RPMI8226 (cell line): ENCODE measurements at regions not wholly inside any gene's neighbourhood (a gene's known extent, or its start where the extent isn't known, plus 50 kb on each side); places are given as distances from the start of the nearest gene placed in this dataset.
"Not testable (repeated sequence)": the region's sequence is repeated elsewhere in the genome, so short reads cannot be mapped to it uniquely, and the experiment has no call there.

Experiments used
- DNase-seq: peaks from one replicate; pipeline ENCODE4 v3.0.0-alpha.2; 2015

DNA sequence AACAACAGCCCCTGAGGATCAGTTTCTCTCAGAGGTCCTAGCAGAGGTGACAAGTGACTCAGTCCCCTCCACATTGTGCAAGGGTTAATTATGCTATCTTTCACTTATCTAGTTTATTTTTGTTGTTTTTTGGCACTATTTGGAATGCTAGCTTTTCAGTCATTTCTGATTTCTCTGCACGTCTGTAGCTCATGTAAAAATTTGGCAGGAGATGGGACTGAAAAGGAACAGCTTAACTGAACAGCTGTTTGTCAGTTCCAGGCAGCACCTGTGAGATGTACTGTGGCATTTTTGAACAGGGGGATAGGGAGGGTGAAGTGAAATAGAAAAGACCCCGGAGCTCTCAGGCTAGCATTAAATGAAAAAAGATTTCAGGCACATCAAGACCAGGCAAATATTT, 313.5 kb downstream of the SUCLA2 start:
- no peak for DNase-seq

DNA sequence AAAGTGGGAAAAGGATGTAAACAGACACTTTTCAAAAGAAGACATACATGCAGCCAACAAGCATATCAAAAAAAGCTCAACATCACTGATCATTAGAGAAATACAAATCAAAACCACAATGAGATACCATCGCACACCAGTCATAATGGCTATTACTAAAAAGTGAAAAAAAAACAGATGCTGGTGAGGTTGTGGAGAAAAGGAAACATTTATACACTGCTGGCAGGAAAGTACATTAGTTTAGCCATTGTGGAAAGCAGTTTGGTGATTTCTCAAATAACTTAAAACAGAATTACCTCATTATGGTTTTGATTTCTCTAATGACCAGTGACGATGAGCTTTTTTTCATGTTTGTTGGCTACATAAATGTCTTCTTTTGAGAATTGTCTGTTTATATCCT, 315.9 kb downstream of the SUCLA2 start:
- DNase-seq: not testable (repeated sequence)

DNA sequence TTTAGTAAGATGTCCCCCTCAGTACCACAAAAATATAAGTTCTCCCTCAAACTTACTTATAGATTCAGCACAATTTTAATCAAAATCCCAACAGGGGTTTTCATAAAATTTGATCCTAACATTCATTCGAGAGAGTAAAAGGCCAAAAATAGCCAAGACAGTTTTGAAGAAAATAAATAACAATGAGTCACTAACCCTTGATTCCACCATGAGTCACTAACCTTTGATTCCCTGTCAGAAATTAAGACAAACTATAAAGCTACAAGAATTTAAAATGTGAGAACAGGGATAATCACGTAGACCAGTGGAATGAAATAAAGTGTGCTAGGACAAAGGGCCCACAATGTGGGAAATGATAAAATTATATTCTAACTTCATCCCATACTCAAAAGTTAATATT, 320.3 kb downstream of the SUCLA2 start:
- DNase-seq: no peak

DNA sequence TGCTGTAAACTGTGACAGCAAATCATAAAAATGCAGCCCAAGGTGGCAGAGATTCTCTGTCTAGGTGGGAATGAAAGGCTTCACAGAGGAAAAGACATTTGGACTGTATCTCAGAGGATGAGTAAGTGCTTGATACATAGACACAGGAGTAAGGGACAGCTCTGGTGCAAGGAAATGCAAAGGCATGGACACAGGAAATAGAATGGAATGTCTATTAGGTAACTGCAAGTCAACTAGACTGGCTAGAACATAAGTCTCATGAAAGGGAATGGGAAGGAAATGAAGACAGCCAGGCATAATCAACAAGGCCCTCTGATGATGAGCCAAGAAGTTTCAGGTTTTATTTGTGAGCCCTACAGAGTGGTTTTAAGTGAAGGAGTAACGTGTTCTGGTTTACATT, 321.7 kb downstream of the SUCLA2 start:
- no peak for DNase-seq

DNA sequence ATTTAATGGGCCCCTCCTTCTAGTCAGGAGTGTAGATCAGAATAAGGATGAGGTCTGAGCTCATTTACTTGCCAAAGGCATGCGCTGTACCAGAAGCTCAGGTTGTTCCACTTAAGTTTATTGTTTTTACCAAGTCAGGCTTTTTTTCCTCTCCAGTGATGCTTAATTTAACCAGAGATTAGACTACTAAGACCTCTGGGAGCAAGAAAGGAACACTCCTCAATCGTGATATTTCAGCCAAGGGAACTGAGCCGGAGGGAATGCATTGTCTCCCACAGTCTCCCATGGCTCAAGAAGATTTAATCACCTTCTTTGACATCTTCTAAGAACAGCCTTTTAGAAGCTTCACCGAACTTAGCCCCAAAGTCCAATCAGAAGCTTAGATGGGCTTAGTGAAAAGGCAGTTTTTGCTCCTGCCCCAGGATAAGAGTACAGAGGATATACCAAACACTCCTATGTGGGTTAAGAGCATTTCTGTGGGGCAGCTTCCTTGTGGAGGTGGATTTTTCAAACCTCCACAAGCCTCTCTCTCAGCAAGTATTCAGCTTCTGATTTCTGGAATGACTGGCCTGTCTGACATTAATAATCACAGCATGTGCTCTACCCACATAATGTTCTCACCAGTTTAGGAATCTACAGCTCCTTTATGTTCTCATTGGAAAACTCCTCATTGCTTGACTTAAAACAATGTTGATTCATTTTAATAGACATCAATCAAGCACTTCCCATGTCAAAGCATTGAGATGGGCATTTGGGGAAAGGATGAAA, 322.7 kb downstream of the SUCLA2 start:
- no peak for DNase-seq

DNA sequence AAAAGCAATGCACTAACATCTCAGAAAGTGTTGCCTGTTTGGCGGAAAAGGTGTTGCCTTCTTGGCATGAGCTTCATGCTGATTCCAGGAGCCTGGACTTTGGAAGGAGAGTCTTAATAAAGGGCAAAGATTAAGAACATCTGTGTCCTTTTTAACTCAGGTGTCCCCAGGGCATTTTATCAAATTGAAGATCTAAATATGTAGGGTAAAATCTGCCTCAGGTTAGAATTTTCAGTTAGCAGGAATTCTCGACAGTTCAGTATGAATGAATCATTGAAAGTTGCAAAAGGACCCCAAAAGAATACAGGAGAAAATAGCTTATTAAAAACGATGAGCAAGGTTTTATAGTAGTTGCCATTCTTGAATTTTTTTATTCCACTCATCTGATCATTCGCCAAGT, 325.2 kb downstream of the SUCLA2 start:
- no peak for DNase-seq

DNA sequence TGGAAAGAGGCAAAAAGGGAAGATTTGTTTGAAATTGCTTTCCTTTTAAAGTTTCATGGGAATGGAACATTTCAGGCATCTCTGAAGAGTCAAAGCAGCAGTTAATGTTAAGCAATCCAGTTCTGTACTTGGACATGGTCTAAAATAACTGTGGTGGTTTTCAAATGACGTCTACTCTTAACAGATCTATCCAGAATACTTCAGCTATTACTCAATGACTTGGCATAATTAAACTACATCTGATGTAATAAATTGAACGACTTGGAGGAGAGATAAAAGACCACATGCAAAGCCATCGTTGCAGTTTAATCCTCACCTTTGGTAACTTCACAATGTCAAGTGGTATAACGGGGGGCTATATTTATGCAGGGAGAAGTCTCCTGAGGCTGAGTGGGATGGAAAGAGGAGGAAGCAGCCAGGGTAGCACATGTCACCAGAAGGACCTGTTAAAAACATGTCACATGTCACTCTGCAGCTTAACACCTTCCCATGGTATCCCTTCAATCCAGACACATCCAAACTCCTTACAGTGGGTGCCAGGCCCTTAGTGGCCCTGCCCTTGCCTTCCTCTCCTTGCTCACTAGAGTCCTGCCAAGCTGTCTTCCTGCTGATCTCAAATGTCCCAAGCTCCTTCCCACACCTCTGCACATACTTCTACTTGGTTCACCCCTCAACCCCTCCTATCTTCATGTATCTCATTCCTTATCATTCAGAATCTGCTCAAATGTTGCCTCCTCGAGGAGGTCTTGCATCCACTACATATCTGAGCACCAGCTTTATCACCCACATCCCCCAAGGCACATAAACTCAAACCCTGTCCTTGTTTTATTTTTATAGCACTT, 327.8 kb downstream of the SUCLA2 start:
- no peak for DNase-seq

DNA sequence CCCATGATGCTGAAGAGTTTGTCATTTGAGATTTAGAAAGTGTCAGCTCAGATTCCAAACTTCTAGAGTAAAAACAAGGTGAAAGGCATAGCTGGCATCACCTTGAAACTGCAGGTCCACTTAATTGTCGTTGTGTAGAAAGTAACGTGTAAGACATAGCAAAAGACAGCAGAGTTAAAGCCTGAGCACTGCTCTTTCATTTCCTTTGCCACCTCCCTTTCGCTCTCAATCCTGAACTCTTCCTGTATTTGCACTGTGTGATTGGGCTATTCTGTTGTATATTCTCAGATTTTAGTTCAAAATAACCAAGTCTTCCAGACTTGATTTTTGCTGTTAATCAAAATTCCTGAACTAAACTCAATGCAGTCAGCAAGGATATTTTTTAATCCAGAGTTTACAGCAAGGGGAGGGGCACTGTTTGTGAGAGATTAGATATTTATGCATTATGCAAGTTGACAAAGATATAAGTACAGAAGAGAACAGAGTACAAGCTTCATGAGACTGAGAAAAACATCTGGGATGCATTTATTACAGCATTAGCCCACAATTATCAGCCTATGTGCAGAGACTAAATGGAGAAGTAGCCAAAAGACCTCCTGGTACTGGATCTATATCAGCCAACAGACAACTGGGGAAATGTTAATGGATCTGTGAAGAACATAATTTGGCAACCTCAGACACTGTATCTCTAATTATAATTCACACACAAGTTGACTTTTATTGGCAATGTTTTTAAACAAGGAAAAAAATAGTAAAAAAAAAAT, 328.6 kb downstream of the SUCLA2 start:
- DNase-seq: no peak

DNA sequence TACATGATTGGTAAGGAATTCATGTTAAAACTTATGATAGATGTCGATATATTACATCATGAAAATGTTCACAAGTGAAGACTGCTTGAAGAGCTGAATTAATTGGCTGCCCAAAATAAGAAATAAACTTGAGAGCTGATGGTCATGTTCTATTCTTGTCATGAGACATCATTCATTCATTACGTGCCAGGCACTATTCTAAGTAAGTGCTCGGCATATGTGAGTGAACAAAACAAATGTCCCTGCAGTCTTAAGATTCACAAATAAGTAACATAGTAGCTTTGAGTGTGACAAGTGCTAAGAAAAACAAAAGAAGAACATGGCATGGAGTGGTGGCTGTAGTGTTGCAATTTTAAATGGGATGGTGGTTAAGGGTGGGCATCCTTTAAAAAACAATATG, 329.3 kb downstream of the SUCLA2 start:
- DNase-seq: no peak

DNA sequence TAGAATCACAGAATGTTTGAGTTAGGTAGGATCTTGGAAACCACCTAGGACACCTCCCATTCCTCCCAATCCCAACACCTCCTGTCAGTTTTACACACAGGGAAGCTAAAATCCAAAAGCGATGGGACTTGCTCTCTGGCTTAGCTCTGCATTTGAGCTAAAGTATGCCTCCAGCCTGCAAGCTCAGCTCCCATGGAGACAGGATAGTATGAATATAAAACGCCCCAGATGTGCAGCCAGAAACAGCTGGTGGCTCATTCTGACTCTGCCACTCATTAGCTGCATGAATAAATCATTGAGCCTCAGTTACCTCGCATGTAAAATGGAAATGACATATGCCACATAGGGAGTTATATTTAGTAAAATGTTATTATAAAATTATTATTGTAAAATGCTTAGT, 336.0 kb downstream of the SUCLA2 start:
- DNase-seq: no peak

DNA sequence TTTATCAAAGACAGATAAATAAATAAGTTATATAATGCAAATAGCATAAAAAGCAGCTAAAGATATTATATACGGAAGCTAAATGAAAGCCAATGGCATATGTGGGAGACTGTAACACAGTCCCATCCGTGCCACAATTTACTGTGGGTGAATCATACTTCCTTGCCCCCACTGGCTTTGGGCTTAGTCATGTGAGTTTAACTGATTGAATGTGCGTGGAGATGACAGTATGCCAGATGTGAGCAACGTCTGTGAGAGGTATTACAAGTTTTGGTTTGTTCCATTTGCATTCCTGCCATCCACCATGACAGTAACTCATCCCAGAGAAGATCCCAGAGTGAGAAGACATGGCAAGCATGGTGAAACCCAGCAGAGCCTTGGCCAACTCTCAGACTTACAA, 340.0 kb downstream of the SUCLA2 start:
- DNase-seq: no peak

DNA sequence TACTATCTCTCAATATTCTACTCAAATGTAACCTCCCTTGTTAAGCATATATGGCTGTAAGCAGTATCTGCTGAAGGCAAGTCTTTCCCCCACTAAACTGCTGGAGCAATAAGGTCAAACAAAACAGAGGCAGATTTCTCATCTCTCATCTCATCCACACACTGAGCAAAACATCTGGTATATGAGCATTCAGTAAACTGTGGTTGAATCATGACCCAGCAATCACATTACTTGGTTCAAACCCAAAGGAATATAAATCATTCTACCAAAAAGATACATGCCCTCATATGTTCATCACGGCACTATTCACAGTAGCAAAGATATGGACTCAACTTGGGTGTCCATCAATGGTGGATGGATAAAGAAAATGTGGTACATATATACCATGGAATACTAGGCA, 344.4 kb downstream of the SUCLA2 start:
- DNase-seq: no peak

DNA sequence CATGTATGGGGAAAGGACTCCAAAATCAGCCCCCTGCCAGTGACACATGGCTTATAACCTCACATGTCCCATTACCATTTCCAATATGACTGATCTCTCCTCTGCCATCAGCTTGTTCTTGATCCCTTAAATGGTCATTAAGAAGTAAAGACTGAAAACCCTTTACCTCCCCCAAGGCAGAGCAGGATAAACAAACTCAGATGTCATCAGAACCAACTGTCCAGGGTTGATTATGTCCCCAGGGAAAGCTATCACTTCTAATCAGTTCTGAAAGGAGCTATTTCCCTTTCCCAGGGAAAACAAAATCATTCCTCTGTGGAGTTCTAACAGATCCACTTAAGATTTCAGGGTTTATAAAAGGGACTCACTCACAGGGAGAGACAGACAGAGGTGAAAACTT, 350.9 kb downstream of the SUCLA2 start:
- DNase-seq: no peak

DNA sequence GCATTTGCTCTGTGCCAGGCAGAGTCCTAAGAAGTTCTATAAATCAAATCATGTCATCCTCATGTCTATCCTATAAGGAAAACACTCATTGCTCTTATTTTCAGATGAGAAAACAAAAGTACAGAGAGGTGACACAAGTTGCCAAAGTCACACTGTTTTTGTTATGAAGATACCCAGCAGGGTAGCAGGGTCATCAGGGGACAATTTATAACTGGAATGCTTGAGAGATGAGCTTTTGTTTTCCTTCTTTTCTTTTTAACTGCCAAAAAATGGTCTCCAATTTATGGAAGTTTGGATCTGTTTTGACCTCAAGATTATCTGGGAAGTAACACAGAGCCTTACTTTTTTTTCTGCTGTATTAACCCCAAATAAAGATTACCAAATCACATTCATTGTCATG, 354.1 kb downstream of the SUCLA2 start:
- DNase-seq: no peak

DNA sequence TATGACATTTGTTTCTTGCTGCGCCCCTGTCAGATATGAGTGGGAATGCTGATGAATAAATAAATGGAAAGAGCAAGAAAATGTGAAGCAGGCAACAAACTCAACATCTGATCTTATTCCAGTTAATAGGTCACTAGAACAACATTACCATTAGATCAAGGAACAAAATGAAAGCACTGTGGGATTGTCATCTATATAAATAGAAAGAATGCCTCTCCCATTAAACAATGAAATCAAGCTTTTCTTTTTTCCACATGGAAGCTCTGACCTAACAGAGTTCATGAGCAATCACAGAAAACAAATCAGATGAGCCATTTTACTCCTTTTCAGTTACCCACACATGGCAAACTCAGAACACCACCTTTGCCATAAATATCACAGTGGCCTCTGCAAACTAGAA, 354.8 kb downstream of the SUCLA2 start:
- DNase-seq: no peak

DNA sequence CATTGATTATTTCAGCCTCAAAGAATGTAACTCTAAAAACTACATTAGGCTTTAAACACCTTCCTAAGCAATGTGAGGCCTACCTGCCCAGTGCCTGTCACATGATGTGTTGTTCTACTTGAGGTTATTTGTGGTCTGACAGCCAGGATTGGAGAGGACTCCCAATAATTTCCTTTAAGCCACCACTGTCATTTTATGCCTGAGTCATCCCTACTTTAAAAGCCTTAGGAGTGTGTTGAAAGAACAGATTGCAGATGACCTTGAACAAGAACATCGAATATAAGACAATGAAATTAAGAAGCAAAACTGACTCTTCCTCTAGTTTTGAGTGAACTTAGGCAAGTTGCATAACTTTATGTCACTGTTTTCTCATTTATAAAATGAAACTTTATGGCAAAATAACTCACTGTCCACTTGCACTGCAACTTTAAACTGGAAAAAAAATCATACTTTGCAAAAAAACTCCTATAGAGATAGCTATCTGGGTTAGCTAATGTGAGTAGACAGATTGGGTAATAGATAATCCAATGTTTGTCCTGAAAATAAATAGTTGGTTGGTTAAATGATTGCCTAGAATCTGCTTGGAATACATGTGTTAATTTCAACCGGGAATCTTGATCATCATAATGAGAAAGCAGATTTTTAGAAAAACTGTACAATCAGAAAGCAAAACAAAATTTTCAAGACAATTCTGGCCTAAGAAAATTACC, 361.2 kb downstream of the SUCLA2 start:
- no peak for DNase-seq

DNA sequence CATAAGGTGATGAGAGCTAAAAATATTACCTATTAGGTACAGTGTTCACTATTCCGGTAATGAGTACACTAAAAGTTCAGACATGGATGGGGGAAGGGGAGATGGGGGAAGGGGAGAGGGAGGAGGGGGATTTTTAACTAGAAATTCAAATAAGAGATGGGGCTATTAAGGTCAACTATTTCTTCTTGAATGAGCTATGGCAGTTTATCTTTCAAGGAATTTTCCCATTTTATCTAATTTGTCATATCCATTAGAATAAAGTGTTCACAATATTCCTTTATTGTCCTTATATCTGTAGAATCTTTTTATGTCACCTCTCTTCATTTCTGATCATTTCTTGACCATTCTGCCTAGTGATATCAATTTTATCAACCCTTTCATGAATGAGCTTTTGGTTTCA, 362.4 kb downstream of the SUCLA2 start:
- DNase-seq: no peak

DNA sequence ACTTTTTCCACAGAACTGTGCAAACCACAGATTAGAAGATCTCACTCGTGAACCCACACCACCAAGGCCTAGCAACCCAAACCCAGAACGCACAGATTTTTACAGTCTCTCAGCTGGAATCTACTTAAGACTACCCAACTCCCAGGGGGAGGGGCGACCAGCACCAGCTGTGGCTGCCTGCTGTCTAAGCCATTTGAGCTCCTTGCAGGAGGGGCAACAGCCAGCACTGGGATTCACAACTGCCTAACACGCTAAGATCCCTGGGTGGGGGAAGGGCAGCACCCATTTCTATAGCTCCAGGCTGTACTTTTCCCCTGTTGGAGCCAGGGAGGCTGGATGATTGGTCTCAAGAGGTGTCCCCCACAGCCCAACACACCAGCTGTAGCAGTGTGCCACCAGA, 368.8 kb downstream of the SUCLA2 start:
- no peak for DNase-seq

DNA sequence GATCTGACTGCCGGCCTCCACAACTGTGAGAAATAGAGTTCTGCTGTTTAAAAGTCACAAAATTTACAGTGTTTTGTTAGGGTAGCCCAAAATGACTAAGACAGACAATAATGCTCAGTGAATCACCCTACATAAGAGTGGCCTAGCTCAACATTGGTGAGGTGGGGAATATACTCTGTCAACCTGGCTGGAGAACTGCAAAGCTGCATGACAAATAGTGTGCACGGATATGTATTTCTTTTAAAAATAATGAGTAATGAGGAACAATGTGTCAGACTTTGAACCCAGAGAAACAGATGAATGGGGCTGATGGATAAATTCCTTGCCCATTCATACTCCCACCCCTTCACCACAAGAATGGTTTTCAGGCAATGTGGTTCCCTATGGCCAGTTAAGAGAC, 372.4 kb downstream of the SUCLA2 start:
- DNase-seq: no peak

DNA sequence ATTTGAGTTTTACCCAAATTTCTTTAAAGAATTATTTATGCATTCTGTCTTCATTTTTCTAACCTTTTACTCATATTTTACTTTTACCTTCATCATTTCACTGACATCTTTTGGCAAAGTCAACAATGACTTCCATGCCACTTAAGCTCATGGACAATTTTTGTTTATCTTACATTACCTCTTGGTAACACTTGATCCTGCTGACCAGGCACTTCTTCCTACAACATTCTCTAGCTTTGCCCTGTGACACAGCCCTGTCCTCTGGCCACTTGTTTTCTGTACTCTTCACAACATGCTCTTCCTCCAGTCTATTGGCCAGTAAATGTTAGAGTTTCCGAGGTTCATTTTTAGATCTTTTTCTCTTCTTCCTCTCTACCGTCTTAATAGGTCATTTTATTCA, 377.2 kb downstream of the SUCLA2 start:
- DNase-seq: no peak

DNA sequence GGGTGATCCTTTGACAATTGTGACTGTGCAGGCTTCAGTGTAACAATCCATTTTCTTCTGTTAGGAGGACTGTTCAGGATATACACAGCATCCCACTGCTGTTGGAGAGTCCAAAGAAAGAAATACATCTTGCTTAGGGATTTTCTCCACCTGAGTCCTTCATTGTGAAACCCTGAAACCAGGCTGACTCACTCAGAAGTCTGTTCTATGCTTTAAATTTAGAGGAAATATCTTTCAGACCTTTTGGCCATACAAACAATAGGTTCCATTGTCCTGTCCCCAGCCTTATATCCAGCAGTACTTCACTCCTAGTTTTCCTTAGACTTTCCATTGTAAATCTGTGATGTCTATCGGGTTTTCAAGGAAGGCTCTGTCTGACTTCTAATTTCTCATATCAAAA, 379.1 kb downstream of the SUCLA2 start:
- no peak for DNase-seq

DNA sequence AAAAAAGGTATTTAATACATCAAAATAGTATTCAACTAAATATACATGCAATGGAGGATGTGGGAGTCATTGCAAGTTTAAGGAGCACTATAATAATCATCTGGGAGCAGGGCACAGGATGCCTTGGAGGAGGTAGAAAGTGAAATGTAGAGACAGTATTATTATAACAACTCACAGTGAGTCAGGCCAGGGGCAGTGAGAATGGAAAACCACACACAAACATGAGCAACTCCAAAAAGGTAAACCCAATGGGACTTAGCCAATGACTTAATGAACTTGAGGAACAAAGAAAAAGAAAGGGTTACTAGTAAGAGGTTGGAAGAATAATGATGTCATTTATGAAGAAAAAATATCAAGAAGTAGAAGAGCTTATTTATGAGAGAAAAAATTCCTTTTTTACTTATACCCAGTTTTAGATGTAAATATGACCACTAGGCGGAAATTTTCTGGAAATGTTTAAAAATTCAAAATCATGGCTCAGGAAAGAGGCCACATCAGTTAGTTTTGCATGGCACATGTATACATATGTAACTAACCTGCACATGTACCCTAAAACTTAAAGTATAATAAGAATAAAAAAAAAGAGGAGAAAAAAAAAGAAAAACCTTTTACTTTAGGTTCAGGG, 389.3 kb downstream of the SUCLA2 start:
- no peak for DNase-seq

DNA sequence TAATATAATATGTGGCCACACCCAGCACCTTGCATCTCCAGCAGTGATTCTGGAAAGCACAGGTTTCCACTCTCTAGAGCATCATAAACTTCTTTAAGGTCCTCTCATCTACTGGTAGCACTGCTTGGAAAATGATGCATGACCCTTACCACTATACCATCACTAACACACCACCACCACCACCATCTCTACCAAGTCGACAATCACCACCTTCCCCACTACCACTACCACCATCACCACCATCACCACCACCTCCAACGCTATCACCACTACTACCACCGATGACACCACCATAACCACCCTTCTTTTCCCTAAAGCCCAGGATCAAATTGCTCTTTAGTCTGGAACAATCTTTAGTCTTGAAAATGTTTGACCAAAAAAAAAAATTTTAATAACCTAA, 390.4 kb downstream of the SUCLA2 start:
- DNase-seq: no peak
